ENCODE measurements at regions not wholly inside any gene's neighbourhood (a gene's known extent, or its start where the extent isn't known, plus 50 kb on each side); places are given as distances from the start of the nearest gene placed in this dataset.

DNA sequence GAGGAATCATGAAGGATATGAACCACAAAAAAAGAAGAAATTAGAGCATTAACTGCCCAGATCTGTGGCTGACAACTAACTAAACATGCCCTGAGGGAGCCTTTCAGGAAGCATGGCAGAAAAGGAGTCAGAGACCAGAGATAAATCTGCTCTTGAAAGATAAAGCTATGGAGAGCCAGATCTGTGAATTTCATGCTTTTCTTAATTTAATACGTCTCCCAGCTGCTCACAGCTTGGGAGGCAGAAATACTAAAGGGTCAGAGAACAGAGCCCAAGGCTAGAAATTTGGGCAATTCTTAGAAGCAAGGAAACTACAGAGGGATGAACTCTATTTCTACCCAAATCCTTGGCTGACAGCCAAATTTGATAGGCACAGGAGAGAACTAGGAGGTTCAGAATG lies 223.0 kb upstream of the DPP10 start:
- H3K4me3 ChIP-seq (ENCODE audit: low read depth, low read length): no peak overlapping the region
- TF ChIP-seq, protein P1, sequence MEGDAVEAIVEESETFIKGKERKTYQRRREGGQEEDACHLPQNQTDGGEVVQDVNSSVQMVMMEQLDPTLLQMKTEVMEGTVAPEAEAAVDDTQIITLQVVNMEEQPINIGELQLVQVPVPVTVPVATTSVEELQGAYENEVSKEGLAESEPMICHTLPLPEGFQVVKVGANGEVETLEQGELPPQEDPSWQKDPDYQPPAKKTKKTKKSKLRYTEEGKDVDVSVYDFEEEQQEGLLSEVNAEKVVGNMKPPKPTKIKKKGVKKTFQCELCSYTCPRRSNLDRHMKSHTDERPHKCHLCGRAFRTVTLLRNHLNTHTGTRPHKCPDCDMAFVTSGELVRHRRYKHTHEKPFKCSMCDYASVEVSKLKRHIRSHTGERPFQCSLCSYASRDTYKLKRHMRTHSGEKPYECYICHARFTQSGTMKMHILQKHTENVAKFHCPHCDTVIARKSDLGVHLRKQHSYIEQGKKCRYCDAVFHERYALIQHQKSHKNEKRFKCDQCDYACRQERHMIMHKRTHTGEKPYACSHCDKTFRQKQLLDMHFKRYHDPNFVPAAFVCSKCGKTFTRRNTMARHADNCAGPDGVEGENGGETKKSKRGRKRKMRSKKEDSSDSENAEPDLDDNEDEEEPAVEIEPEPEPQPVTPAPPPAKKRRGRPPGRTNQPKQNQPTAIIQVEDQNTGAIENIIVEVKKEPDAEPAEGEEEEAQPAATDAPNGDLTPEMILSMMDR (IDR thresholded peaks at IDR 0.05; ENCODE audit: low read depth, low read length): no peak
- in situ Hi-C loops (cut with HindIII; ENCODE audit: low sequenced_read_pairs): no loop called here
- DNase-seq (ENCODE audit: low read depth, low spot score): no peak

DNA sequence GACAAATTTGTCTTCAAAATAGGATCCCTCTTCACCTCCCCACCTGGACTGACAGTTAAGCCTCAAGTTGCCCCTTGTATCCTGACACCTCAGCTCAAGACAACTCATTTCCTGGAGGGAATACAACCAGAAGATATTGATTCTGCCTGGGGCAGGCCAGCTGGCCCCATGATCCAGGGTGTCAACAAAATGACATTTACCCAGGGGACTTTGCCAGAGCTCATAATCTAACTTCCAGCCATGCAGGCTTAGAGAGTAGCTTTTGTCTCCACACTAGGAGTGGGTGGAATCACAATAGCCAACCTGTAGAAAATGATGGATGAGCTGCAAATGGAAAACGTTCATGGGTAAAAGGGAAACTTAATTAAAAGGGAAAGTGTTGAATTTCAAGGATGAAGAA lies 220.1 kb upstream of the DPP10 start:
- in situ Hi-C loops (cut with HindIII; ENCODE audit: low sequenced_read_pairs): no loop called here
- no peak for DNase-seq (ENCODE audit: low read depth, low spot score)
- no peak overlapping the region for H3K4me3 ChIP-seq (ENCODE audit: low read depth, low read length)
- TF ChIP-seq, protein P1 (IDR thresholded peaks at IDR 0.05; ENCODE audit: low read depth, low read length): no peak

DNA sequence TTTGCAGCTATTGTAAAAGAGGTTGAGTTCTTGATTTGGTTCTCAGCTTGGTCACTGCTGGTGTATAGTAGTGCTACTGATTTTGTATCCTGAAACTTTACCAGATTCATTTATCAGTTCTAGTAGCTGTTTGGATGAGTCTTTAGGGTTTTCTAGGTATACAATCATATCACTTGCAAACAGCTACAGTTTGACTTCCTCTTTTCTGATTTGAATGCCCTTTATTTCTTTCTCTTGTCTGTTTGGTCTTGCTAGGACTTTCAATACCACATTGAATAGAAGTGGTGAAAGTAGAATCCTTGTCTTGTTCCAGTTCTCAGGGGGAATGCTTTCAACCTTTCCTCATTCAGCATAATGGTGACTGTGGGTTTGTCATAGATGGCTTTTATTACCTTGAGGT lies 210.5 kb upstream of the DPP10 start:
- H3K4me3 ChIP-seq (ENCODE audit: low read depth, low read length): no peak overlapping the region

DNA sequence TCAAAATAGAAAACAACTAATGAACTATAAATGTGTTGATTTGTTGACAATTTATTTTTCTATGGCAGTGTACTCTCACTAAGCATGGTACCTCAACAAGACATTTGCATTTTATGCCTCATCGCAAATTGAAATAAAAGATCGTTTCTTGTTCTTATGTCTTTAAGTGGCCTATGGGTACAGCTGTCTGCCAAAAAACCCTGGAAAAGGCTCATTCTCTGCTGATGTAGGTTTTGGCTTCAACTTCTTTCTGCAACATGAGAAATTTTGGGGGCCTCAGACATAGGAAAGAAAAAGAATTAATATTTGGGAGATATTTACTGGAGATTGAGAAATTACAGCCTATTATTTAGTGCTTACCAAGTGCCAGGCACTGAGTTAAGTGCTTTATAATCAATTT lies 205.1 kb upstream of the DPP10 start:
- TF ChIP-seq, protein P1 (IDR thresholded peaks at IDR 0.05; ENCODE audit: low read depth, low read length): no peak
- H3K4me3 ChIP-seq (ENCODE audit: low read depth, low read length): no peak overlapping the region
- DNase-seq (ENCODE audit: low read depth, low spot score): no peak
- in situ Hi-C loops (cut with HindIII; ENCODE audit: low sequenced_read_pairs): no loop called here

More for the DNA sequence above, 210.5 kb upstream of the DPP10 start:
- in situ Hi-C loops (cut with HindIII; ENCODE audit: low sequenced_read_pairs): no loop called here
- TF ChIP-seq, protein P1 (IDR thresholded peaks at IDR 0.05; ENCODE audit: low read depth, low read length): no peak
- DNase-seq (ENCODE audit: low read depth, low spot score): no peak

DNA sequence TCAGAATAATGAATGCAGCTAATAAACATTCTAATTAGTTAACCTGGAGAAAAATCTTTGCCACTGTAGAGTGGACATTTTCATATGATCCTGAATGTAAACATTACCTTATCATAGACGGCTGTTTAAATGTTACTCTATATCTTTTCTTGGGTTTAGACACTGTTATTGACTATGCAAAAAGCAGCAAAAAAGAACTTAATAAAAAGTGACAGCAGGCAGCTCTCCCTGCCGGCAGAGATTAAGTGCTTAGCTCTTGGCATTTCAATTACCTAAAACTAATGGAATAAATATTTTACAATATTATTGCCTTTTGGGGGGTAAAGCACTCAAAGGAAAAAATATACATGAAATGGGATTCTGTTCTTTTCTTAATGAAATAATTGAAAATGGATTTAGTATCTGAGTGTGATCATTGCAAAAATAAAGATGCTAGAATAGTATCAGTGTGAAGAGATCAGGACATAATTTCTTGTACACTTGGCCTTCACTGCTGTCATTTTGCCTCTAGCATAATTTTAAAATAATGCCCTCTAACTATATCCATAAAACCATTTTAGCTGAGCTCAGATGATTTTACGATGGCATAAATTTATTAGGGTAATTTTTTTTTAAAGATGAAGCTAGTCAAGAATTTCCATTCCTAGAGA lies 203.4 kb upstream of the DPP10 start:
- TF ChIP-seq, protein P1 (IDR thresholded peaks at IDR 0.05; ENCODE audit: low read depth, low read length): no peak
- H3K4me3 ChIP-seq (ENCODE audit: low read depth, low read length): no peak overlapping the region
- in situ Hi-C loops (cut with HindIII; ENCODE audit: low sequenced_read_pairs): no loop called here
- no peak for DNase-seq (ENCODE audit: low read depth, low spot score)

DNA sequence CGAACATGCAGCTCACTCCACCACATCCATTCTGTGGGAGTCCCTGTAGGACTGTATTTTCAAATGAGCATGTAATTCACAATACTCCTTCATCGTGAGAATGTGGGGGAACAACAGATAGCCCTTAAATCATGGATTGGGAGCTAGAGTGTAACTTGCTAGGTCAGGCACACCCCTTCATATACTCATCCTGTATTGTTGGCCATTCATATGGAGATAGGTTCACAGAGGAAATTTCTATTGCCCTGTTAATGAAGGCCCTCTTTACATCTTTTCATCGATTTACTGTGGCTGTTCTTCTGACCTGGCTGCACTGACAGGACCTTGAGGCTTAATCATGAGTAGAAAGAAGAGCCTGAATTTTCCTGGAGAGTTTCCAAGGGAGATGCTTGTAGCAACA lies 193.8 kb upstream of the DPP10 start:
- TF ChIP-seq, protein P1 (IDR thresholded peaks at IDR 0.05; ENCODE audit: low read depth, low read length): no peak
- DNase-seq (ENCODE audit: low read depth, low spot score): no peak
- in situ Hi-C loops (cut with HindIII; ENCODE audit: low sequenced_read_pairs): no loop called here
- no peak overlapping the region for H3K4me3 ChIP-seq (ENCODE audit: low read depth, low read length)

Data from astrocyte of the spinal cord (primary cell).